H54 (cell line): ENCODE measurements at regions not wholly inside any gene's neighbourhood (a gene's known extent, or its start where the extent isn't known, plus 50 kb on each side); places are given as distances from the start of the nearest gene placed in this dataset.
"Not testable (repeated sequence)": the region's sequence is repeated elsewhere in the genome, so short reads cannot be mapped to it uniquely, and the experiment has no call there.

ENCODE experiments used
- DNase-seq: peaks from one replicate; pipeline ENCODE4 v3.0.0; 2011; ENCODE audit warnings: low spot score, mixed read lengths; ENCODE audit not compliant: insufficient read length
- FAIRE-seq: peaks from 3 replicates; lab custom pipeline; 2011; peaks lifted over from hg19 to GRCh38; lab: Jason Lieb, UNC
- POLR2A ChIP-seq: IDR thresholded peaks from 2 replicates; pipeline ENCODE4 v1.6.1; 2011; ENCODE audit warnings: low read depth, mild to moderate bottlenecking, low read length

DNA sequence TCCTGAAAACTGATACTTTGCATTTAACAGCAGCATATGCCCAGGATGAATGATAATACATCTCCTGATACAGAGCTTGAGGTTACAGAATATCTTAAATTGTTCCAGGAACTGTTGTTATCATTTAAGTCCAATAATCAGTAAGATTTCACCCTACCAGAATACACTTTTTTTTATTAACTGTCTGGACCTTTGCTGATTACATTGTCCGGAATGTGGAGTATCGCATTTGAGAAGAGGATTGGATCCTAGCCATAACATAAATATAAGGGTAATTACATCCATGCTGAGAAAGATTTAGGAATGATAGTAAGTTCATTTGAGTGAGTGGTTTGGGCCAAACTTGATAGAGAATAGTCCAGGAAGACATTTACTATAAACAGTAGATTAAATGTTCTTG lies 112.2 kb upstream of the FBXO28 start:
- not testable (repeated sequence) for FAIRE-seq, DNase-seq

GRCh38 chr1:223999761-224000160 lies 114.2 kb upstream of the FBXO28 start:
- not testable (repeated sequence) for FAIRE-seq, DNase-seq

DNA sequence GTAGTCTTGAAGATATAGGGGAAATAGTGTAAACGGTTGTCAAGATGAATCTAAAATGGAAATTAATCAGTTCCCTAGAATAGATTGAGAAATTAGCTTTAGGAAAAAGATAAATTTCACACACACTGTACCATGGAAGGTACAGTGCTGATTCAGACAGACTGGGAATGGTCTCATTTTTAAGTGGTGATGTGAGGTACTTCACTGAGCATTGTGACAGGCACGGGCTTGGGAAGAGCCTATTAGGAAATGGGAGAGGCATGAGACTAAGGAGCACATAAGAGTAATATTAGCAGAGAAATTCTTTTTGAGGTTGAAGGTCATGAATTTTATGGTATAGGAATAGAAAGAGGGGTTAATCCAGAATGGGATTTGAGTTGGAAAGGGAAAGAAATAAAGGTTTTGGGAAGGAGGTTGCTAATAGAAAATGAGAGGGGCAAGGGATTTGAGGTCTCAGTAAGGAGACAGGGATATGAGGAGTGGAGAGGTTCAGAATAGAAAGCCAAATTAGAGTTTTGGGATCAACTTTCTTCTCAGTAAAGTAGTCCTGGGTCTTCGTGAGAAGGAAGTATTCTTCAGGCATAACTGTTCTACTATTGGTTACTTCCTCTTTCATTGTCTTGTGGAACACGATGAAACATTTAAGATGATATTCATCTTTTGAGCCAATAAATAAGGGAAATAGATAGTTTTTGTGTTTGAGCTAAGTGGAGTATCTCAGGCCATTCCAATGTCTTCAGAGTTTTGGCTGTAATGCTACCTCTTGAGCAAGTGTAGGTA lies 115.0 kb upstream of the FBXO28 start:
- DNase-seq, FAIRE-seq: not testable (repeated sequence)

DNA sequence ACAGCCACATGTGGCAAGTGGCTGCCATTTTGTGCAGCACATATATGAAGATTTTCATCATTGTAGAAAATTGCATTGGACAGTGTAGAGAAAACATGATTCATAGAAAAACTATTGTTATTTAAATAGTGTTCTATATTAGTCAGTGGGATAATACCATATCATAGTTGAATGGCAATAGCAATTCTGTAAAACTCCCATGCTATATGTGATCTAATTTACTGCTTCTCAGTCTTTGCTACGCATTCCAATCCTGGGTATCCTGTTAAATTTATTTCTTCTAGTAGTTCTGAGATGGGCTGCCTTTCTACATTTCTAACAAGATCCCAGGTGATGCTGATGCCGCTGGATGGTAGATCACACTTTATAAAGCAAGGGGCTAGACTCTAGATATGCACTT lies 117.5 kb upstream of the FBXO28 start:
- not testable (repeated sequence) for FAIRE-seq, DNase-seq

DNA sequence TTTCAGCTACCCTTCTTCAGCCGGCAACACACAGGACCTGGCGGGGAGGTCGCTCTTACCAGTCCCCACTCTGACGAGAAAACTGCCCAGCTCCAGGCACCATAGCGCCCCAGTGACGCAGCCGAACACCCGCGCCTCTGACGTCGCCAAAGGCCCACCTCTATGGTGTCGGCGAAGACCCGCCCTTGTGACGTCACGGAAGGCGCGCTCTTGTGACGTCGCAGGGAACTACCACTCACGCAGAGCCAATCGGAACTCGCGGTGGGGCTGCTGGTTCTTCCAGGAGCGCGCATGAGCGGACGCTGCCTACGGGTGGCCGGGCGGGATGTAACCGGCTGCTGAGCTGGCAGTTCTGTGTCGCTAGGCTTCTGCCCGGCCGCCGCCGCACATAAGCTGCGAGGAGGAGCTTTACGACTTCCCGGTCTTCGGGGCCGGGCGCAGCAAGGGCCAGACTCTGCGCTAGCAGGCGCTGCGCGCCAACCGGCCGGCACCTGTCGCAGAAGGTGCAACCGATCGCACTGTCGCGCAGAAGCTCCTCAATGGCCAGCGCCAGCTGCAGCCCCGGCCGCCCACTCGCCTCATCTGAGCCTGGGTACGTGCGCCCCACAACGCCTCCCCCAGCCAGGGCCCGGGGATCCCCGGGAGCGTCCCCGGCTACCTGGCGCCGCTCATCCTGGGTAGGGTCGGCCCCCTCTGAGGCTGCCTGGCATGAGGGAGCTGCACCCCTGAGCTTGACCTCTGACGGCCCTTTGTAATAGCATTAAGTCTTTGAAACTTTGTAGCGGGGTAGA lies 121.3 kb upstream of the FBXO28 start:
- TF ChIP-seq POLR2A, result peak; percentile 48; the same call in 1 of the 2 replicates
- peak; percentile 67 for DNase-seq
- peak; percentile 97 for FAIRE-seq

DNA sequence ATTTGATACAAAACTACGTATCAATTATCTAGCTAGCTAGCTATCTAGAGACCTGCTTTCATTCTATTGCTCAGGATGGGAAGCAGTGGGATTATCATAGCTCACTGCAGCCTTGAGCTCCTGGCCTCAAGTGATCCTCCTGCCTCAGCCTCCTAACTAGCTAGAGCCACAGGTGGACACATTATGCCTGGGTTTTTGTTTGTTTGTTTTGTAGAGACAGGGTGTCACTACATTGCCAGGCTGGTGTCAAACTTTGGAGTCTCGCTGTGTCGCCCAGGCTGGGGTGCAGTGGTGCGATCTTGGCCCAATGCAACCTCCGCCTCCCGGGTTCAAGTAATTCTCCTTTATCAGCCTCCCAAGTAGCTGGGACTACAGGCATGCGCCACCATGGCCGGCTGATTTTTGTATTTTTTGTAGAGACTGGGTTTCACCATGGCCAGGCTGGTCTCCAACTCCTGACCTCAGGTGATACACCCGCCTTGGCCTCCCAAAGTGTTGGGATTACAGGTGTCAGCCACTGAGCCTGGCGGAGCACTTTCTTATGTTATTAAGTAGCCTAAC lies 122.5 kb upstream of the FBXO28 start:
- not testable (repeated sequence) for DNase-seq, FAIRE-seq

GRCh38 chr1:223961985-223962384 lies 116.2 kb upstream of the TP53BP2 start:
- not testable (repeated sequence) for FAIRE-seq

GRCh38 chr1:223952801-223953200 lies 107.1 kb upstream of the TP53BP2 start:
- not testable (repeated sequence) for DNase-seq, FAIRE-seq

More at GRCh38 chr1:223961985-223962384, 116.2 kb upstream of the TP53BP2 start:
- not testable (repeated sequence) for DNase-seq

- DNase-seq, FAIRE-seq: not testable (repeated sequence)
Measured at GRCh38 chr1:223951551-223951950, 105.8 kb upstream of the TP53BP2 start.

DNA sequence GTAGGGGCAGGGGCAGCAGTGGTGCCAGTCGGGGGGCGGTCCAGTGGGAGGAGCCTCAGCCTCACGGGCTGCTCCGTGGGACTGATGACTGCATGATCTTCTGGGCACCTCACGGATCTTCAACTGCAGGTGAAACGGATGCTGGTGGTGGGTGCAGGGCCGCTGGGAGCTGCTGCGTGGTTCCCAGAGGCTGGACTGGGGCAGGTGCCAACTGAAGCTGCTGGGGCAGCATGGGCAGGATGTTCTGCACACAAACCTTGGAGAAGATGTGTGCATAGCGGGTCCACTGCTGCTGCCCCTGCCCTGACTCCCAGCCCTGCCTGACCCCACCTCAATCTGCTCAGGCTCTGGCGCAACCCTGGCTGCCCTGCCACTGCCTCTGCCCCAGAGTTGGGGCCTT lies 104.2 kb upstream of the TP53BP2 start:
- not testable (repeated sequence) for FAIRE-seq, DNase-seq

DNA sequence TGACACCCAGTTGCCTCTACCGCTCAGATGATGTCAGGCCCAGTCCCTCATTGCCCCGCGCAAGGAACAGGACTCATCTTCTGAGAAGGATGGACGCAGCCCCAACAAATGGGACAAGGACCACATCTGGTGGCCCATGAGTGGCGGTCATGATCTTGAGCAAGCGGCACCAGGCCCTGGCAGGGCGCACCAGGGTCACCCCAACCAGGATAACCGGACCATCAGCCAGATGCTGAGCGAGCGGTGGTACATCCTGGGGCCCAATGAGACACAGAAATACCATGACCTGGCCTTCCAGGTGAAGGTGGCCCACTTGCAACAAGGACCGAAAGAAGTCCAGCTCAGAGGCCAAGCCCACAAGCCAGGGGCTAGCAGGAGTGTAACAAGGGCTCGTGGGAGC lies 102.3 kb upstream of the TP53BP2 start:
- not testable (repeated sequence) for DNase-seq, FAIRE-seq

DNA sequence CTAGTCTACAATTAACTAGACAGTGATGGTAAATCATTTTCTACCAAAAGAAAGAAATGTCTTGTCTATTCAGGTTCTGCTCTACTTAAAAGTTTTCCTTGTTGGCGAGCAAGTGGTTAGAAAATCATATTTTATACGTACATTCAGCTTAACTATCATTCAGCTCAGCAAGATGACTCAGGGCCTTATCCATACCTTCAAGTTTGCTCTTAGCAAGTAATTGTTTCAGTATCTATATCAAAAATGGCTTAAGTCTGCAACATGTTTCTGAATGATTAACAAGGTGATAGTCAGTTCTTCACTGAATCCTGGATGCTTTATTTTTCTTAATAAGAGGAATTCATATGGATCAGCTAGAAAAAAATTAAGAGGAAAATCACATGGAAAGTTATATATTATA lies 90.8 kb upstream of the TP53BP2 start:
- not testable (repeated sequence) for FAIRE-seq, DNase-seq

GRCh38 chr1:223931476-223931875 lies 85.7 kb upstream of the TP53BP2 start:
- FAIRE-seq, DNase-seq: not testable (repeated sequence)

- not testable (repeated sequence) for FAIRE-seq, DNase-seq
Measured at GRCh38 chr1:223920805-223921204, 75.1 kb upstream of the TP53BP2 start.

- FAIRE-seq, DNase-seq: not testable (repeated sequence)
Measured at GRCh38 chr1:223915476-223915875, 69.7 kb upstream of the TP53BP2 start.

DNA sequence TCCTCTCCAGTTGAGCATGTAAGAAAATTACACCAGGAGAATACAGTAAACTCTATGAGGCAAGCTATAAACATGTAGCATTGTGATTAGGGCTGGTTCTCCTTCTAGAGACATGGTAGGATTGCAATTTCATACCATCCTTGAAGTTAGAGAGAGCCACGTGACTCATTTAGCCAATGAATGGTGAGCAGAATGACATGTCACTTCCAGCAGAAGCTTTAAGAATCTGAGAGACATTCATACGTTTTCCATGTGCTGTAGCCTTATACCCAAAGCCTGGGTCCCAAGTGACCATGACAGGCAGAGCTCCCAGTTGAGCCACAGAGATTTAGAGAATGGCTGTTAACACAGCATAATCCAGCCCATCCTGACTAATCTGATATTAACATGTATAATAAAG lies 68.0 kb upstream of the TP53BP2 start:
- not testable (repeated sequence) for DNase-seq, FAIRE-seq

- not testable (repeated sequence) for FAIRE-seq, DNase-seq
Measured at GRCh38 chr1:223907943-223908587, 62.3 kb upstream of the TP53BP2 start.

DNA sequence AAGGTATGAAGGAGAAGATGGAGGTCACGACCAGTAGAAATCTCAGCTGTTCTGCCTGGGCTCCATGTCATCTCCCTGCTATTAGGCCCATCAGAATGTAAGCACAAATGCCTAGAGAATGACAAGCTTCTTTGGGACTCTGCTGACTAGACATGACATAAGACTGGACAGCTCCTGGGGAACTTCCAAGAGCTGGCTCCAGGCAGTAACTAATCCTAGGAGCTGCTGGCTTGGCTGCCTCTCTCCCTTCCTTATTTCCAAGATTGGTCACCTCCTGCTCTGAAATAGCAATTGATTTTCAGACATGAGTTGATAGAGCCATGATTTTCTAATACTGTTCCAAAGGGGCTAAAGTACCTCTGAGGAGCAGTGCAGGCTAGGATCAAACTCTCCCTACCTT lies 57.5 kb upstream of the TP53BP2 start:
- not testable (repeated sequence) for DNase-seq

DNA sequence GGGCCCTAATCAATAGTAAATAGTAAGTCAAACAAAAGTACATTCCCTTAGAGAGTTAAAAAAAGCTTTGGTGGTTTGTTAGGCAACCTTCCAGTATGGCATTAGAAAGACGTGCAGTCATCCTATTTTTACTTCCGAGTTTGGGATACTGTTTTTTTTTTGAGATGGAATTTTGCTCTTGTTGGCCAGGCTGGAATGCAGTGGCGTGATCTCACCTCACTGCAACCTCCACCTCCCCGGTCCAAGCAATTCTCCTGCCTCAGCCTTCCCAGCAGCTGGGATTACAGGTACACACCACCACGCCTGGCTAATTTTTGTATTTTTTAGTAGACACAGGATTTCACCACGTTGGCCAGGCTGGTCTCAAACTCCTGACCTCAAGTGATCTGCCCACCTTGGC lies 54.0 kb upstream of the TP53BP2 start:
- DNase-seq, FAIRE-seq: not testable (repeated sequence)

More for the DNA sequence above, 57.5 kb upstream of the TP53BP2 start:
- not testable (repeated sequence) for FAIRE-seq
